B cell (primary cell): ENCODE measurements at regions not wholly inside any gene's neighbourhood (a gene's known extent, or its start where the extent isn't known, plus 50 kb on each side); places are given as distances from the start of the nearest gene placed in this dataset.

Experiments
- ATAC-seq: fragments of 200-7000 bp; cut with Tn5 transposase; one replicate; pipeline ENCODE4 v1.10.0; 2021; ENCODE audit warnings: low read depth, mild to moderate bottlenecking, moderate number of reproducible peaks, moderate library complexity
- CTCF ChIA-PET: fragments of 350-600 bp; sonication (Branson Sonifier 250); formaldehyde crosslinking; loops from one replicate; lab custom pipeline; 2021; ENCODE audit warnings: antibody characterized with exemption, inconsistent platforms; lab: Charles Lee
- POLR2A ChIA-PET: fragments of 350-600 bp; sonication (Branson Sonifier 250); formaldehyde crosslinking; loops from one replicate; lab custom pipeline; 2021; ENCODE audit warnings: antibody characterized with exemption; lab: Charles Lee
- DNase-seq: peaks from one replicate; pipeline ENCODE4 v3.0.0; 2013
- H2AFZ ChIP-seq: 2 replicates; pipeline ENCODE4 v1.6.1; 2012; ENCODE audit warnings: mild to moderate bottlenecking, low read depth, low read length; ENCODE audit not compliant: insufficient read depth, poor library complexity, severe bottlenecking
- H3K27ac ChIP-seq, 2 donors: 1 replicate in 1 of 2; 2 replicates in 1 of 2; pipeline ENCODE4 v1.5.1; 2012 to 2013; ENCODE audit warnings: low read length in 2 of 2, mild to moderate bottlenecking in 2 of 2, moderate library complexity in 1 of 2
- H3K27me3 ChIP-seq, 4 experiments: fragments of 200-600 bp in 1 of 4; sonication (generic) in 1 of 4; replicated peaks in 1 of 4; 1 replicate in 2 of 4; 2 replicates in 2 of 4; pipeline versions ENCODE4 v1.6.1 to v1.7.0; 2013 to 2016; ENCODE audit warnings: low read length in 3 of 4, mild to moderate bottlenecking in 2 of 4, mixed read lengths in 1 of 4, moderate library complexity in 1 of 4; ENCODE audit not compliant: insufficient read depth in 4 of 4, control insufficient read depth in 3 of 4; ENCODE audit errors: control extremely low read depth in 1 of 4
- H3K36me3 ChIP-seq, 2 experiments: replicated peaks in 1 of 2; 1 replicate in 1 of 2; 2 replicates in 1 of 2; pipeline versions ENCODE4 v1.6.1 to v1.7.1; 2013; ENCODE audit warnings: low read length in 1 of 2; ENCODE audit not compliant: insufficient read depth in 2 of 2, control insufficient read depth in 1 of 2; ENCODE audit errors: control extremely low read depth in 1 of 2, extremely low read depth in 1 of 2
- H3K4me1 ChIP-seq, 2 donors: fragments of 200-600 bp in 1 of 2; sonication (generic) in 1 of 2; 1 replicate in 1 of 2; 2 replicates in 1 of 2; pipeline versions ENCODE4 v1.5.1 to v1.6.1; 2013 to 2017; ENCODE audit warnings: low read length in 2 of 2; ENCODE audit not compliant: control insufficient read depth in 2 of 2, insufficient read depth in 2 of 2
- H3K4me2 ChIP-seq: replicated peaks from 2 replicates; pipeline ENCODE3; 2012; ENCODE audit warnings: mild to moderate bottlenecking, low read depth, low read length; ENCODE audit not compliant: poor library complexity, severe bottlenecking
- H3K4me3 ChIP-seq, 5 experiments: fragments of 200-600 bp in 1 of 5; sonication (generic) in 1 of 5; 1 replicate in 3 of 5; 2 replicates in 2 of 5; pipeline versions ENCODE4 v1.5.1 to v1.7.0; 2011 to 2016; ENCODE audit warnings: low read length in 4 of 5, mild to moderate bottlenecking in 4 of 5, low read depth in 2 of 5, control low read depth in 1 of 5, moderate library complexity in 1 of 5; ENCODE audit not compliant: insufficient read depth in 1 of 5; ENCODE audit errors: control extremely low read depth in 1 of 5, extremely low read depth in 1 of 5
- H3K79me2 ChIP-seq: fragments of 200-600 bp; sonication (generic); one replicate; pipeline ENCODE4 v1.6.0; 2016; ENCODE audit warnings: low read length; ENCODE audit not compliant: control insufficient read depth, insufficient read depth
- H3K9ac ChIP-seq: fragments of 200-600 bp; sonication (generic); 2 replicates; pipeline ENCODE4 v1.6.1; 2017; ENCODE audit warnings: mild to moderate bottlenecking, low read length, moderate library complexity
- H3K9me3 ChIP-seq, 3 donors: one replicate each; pipeline versions ENCODE4 v1.6.1 to v1.7.1; 2013; ENCODE audit warnings: low read length in 2 of 3; ENCODE audit not compliant: control insufficient read depth in 2 of 3, insufficient read depth in 1 of 3; ENCODE audit errors: control extremely low read depth in 1 of 3
- H4K20me1 ChIP-seq: 2 replicates; pipeline ENCODE4 v1.6.0; 2012; ENCODE audit warnings: mild to moderate bottlenecking, low read length; ENCODE audit not compliant: insufficient read depth, control insufficient read depth, poor library complexity, severe bottlenecking
- H3K27ac Mint-ChIP-seq: one replicate; pipeline ENCODE4 v1.8.0; 2021; ENCODE audit warnings: mixed read lengths
- H3K27me3 Mint-ChIP-seq: one replicate; pipeline ENCODE4 v1.8.0; 2021; ENCODE audit warnings: mixed read lengths
- H3K4me1 Mint-ChIP-seq: one replicate; pipeline ENCODE4 v1.8.0; 2021; ENCODE audit warnings: mixed read lengths
- H3K4me3 Mint-ChIP-seq: one replicate; pipeline ENCODE4 v1.8.0; 2021; ENCODE audit warnings: mixed read lengths
- H3K9me3 Mint-ChIP-seq: one replicate; pipeline ENCODE4 v1.8.0; 2022; ENCODE audit warnings: mixed read lengths; ENCODE audit not compliant: insufficient read depth
- CTCF ChIP-seq: fragments of 200-600 bp; IDR thresholded peaks from one replicate; pipeline ENCODE4 v1.8.0; 2022; ENCODE audit warnings: antibody characterized with exemption, mild to moderate bottlenecking
- EZH2 ChIP-seq: IDR thresholded peaks from 2 replicates; pipeline ENCODE4 v1.6.1; 2012; ENCODE audit warnings: borderline replicate concordance, low read depth, mild to moderate bottlenecking, moderate library complexity, low read length; ENCODE audit not compliant: insufficient read depth, poor library complexity, severe bottlenecking
- WGBS: methylation state at CpG from one replicate; pipeline ENCODE4 v1.1.5; 2013; ENCODE audit warnings: missing lambda C conversion rate; ENCODE audit not compliant: insufficient coverage; 5-methylcytosine and 5-hydroxymethylcytosine counted together
- intact Hi-C: fragments of 100-400 bp; cut with micrococcal nuclease; formaldehyde crosslinking; loops from one replicate; pipeline ENCODE4 v1.10.0; 2022

GRCh38 chr17:11105141-11105540 is 135.9 kb upstream of the SHISA6 start:
- Histone ChIP-seq H3K4me1 (no peaks in the 10 kb centered on the region), H3K79me2 (no peaks in the 10 kb centered on the region), H3K4me3 (no peak overlapping the region), H2AFZ (no peak overlapping the region), H3K36me3 (no peaks in the 10 kb centered on the region), H3K9me3 (no peaks in the 10 kb centered on the region), H3K27me3 (no peaks in the 10 kb centered on the region), H3K9ac (no peak overlapping the region), H4K20me1 (no peaks in the 10 kb centered on the region), H3K4me2 (no peak overlapping the region), H3K27ac (no peak overlapping the region)
- intact Hi-C loops, result no loop called here
- H3K4me1 Mint-ChIP-seq, result no peaks in the 10 kb centered on the region
- TF ChIP-seq EZH2 (no peak), CTCF (no peak)
- H3K9me3 Mint-ChIP-seq, result no peaks in the 10 kb centered on the region
- H3K4me3 Mint-ChIP-seq, result no peak overlapping the region
- H3K27me3 Mint-ChIP-seq, result no peaks in the 10 kb centered on the region
- ChIA-PET CTCF (no interaction called here), POLR2A (no interaction called here)
- no peak for DNase-seq
- no peak overlapping the region for H3K27ac Mint-ChIP-seq
- no peak for ATAC-seq

DNA sequence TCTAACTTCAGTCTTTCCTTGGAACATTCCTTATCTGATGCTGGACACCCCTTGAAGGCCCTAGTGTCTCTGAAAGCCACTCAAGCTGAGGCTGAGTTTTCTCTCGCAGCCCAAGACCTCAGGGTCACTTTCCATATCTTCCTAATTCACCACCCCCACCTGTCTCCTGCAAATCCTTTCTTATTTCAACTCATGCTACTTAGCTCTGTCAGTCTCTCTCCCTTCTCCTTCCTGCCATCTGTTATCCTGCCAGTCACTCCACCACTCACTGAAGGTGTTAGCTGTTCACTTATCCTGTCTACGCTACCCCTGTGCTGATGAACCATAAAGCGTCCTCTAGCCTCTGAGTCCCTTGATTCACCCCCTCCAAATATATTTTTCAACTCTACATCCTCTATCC is 143.9 kb upstream of the SHISA6 start:
- Histone ChIP-seq H3K36me3 (no peaks in the 10 kb centered on the region), H3K9ac (no peak overlapping the region), H2AFZ (no peak overlapping the region), H3K4me2 (no peak overlapping the region), H4K20me1 (no peaks in the 10 kb centered on the region), H3K27ac (no peak overlapping the region), H3K79me2 (no peaks in the 10 kb centered on the region), H3K4me3 (no peak overlapping the region), H3K4me1 (no peaks in the 10 kb centered on the region), H3K9me3 (peaks cover 0 to 12% (median 0%) of the 10 kb centered on the region in 3 donors), H3K27me3 (no peaks in the 10 kb centered on the region)
- Mint-ChIP-seq H3K9me3 (peaks cover 3% of the 10 kb centered on the region), H3K4me1 (no peaks in the 10 kb centered on the region), H3K27me3 (no peaks in the 10 kb centered on the region), H3K27ac (no peak overlapping the region), H3K4me3 (no peak overlapping the region)
- ChIA-PET CTCF (no interaction called here), POLR2A (no interaction called here)
- ATAC-seq (no peak), DNase-seq (no peak)
- WGBS, result 92% methylated on average over 3 of the region's 3 CpGs
- intact Hi-C loops, result no loop called here
- no peak for TF ChIP-seq EZH2
- no peak for TF ChIP-seq CTCF
